ENCODE measurements at regions not wholly inside any gene's neighbourhood (a gene's known extent, or its start where the extent isn't known, plus 50 kb on each side); places are given as distances from the start of the nearest gene placed in this dataset.

DNA sequence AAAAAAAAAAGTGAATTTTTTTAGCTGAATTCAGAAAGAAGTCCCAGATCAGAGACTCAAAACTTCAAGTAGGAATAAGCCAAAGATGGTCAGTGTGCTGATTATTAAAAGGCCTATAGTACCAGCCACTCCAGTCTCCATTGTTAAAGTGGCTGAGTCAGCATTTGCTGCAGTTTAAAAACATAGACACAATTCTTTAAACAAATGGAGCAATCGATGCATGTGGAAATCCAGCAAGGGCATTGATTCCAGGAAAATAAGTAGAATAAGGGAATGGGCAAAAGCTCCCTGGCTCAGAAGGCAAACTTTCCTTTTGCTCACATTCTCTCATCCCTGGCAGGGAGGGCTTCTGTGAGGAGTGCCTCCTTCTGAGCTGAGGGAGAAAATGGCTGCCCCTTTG lies 317.6 kb downstream of the LRIG3 start:
- H3K36me3 ChIP-seq (ENCODE audit: control insufficient read depth in 4 of 4, insufficient read depth in 4 of 4, low read length in 4 of 4), result no peaks in the 10 kb centered on the region
- WGBS, 2 donors, result 83 to 91% methylated on average over 1 of the region's 1 CpG
- H3K27me3 ChIP-seq (ENCODE audit: control insufficient read depth in 3 of 3, insufficient read depth in 3 of 3, low read length in 2 of 3), result no peaks in the 10 kb centered on the region
- no peaks in the 10 kb centered on the region for H3K4me1 ChIP-seq (ENCODE audit: control insufficient read depth in 5 of 5, insufficient read depth in 5 of 5, low read length in 5 of 5)
- TF ChIP-seq, protein P1, sequence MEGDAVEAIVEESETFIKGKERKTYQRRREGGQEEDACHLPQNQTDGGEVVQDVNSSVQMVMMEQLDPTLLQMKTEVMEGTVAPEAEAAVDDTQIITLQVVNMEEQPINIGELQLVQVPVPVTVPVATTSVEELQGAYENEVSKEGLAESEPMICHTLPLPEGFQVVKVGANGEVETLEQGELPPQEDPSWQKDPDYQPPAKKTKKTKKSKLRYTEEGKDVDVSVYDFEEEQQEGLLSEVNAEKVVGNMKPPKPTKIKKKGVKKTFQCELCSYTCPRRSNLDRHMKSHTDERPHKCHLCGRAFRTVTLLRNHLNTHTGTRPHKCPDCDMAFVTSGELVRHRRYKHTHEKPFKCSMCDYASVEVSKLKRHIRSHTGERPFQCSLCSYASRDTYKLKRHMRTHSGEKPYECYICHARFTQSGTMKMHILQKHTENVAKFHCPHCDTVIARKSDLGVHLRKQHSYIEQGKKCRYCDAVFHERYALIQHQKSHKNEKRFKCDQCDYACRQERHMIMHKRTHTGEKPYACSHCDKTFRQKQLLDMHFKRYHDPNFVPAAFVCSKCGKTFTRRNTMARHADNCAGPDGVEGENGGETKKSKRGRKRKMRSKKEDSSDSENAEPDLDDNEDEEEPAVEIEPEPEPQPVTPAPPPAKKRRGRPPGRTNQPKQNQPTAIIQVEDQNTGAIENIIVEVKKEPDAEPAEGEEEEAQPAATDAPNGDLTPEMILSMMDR (IDR thresholded peaks at IDR 0.05; ENCODE audit: control extremely low read depth, extremely low read depth), result no peak
- DNase-seq (no peak), ATAC-seq (ENCODE audit: insufficient read depth, low FRiP score) (no peak)
- no peak overlapping the region for H3K4me3 ChIP-seq
- no peaks in the 10 kb centered on the region for H3K9me3 ChIP-seq (ENCODE audit: control insufficient read depth in 4 of 4, insufficient read depth in 3 of 4, low read length in 3 of 4)
- no peak overlapping the region for H3K27ac ChIP-seq (ENCODE audit: low read depth in 1 of 2, low read length in 1 of 2)
- H3K9ac ChIP-seq (ENCODE audit: insufficient read depth in 1 of 2, low read length in 2 of 2), result no peak overlapping the region

DNA sequence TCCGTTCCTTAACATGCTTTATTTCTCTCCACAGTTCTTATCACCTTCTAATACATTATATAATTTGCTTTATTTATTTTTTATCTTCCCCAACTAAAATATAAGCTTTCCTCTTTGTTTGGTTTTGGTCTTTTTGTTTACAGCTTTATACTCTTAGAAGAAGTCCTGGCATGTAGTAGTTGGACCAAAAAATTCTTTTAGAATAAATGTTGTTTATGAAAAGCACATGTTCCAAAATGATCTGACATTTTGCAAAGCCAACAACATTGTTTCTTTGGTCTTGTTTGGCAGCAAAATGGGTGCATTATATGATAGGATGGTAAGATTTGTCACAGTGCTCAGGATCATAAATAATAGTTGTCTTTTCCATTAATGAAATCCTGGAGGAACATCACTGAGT lies 312.5 kb downstream of the LRIG3 start:
- H3K9me3 ChIP-seq (ENCODE audit: control insufficient read depth in 4 of 4, insufficient read depth in 3 of 4, low read length in 3 of 4), result no peaks in the 10 kb centered on the region
- ATAC-seq (ENCODE audit: insufficient read depth, low FRiP score) (no peak), DNase-seq (no peak)
- 0% methylated on average over 1 of the region's 1 CpG for WGBS, 2 donors
- H3K4me3 ChIP-seq, result no peak overlapping the region
- TF ChIP-seq, protein P1 (IDR thresholded peaks at IDR 0.05; ENCODE audit: control extremely low read depth, extremely low read depth), result no peak
- no peaks in the 10 kb centered on the region for H3K36me3 ChIP-seq (ENCODE audit: control insufficient read depth in 4 of 4, insufficient read depth in 4 of 4, low read length in 4 of 4)
- H3K4me1 ChIP-seq (ENCODE audit: control insufficient read depth in 5 of 5, insufficient read depth in 5 of 5, low read length in 5 of 5), result no peaks in the 10 kb centered on the region
- H3K27me3 ChIP-seq (ENCODE audit: control insufficient read depth in 3 of 3, insufficient read depth in 3 of 3, low read length in 2 of 3), result peaks cover 0 to 2% (median 0%) of the 10 kb centered on the region in 3 donors
- H3K27ac ChIP-seq (ENCODE audit: low read depth in 1 of 2, low read length in 1 of 2), result no peak overlapping the region
- no peak overlapping the region for H3K9ac ChIP-seq (ENCODE audit: insufficient read depth in 1 of 2, low read length in 2 of 2)

DNA sequence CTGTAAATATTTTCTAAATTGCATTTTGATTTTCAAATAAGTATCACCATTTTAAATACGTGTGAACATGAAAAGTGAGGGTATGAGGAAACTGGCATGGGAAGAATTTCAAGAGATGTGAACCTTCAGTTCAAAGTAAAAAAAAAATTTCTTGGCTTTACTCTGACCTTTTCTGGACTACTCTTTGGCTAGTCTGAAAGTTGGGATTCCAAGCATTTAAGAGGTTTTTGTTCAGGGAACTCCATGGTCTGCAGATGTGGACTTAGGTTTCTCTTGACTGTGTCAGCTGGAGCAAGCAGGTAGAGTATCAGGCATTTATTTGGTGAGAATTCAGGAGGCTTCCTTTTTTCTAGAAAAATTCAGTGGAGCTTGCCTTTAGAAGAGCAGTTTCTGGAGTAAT lies 311.6 kb downstream of the LRIG3 start:
- TF ChIP-seq, protein P1 (IDR thresholded peaks at IDR 0.05; ENCODE audit: control extremely low read depth, extremely low read depth), result no peak
- no peaks in the 10 kb centered on the region for H3K4me1 ChIP-seq (ENCODE audit: control insufficient read depth in 5 of 5, insufficient read depth in 5 of 5, low read length in 5 of 5)
- no peak overlapping the region for H3K27ac ChIP-seq (ENCODE audit: low read depth in 1 of 2, low read length in 1 of 2)
- no peaks in the 10 kb centered on the region for H3K36me3 ChIP-seq (ENCODE audit: control insufficient read depth in 4 of 4, insufficient read depth in 4 of 4, low read length in 4 of 4)
- WGBS, 2 donors, result 46 to 86% methylated on average over 1 of the region's 1 CpG
- no peaks in the 10 kb centered on the region for H3K9me3 ChIP-seq (ENCODE audit: control insufficient read depth in 4 of 4, insufficient read depth in 3 of 4, low read length in 3 of 4)
- no peak overlapping the region for H3K4me3 ChIP-seq
- no peak overlapping the region for H3K9ac ChIP-seq (ENCODE audit: insufficient read depth in 1 of 2, low read length in 2 of 2)
- no peak for ATAC-seq (ENCODE audit: insufficient read depth, low FRiP score)
- H3K27me3 ChIP-seq (ENCODE audit: control insufficient read depth in 3 of 3, insufficient read depth in 3 of 3, low read length in 2 of 3), result peaks cover 0 to 2% (median 0%) of the 10 kb centered on the region in 3 donors
- no peak for DNase-seq

DNA sequence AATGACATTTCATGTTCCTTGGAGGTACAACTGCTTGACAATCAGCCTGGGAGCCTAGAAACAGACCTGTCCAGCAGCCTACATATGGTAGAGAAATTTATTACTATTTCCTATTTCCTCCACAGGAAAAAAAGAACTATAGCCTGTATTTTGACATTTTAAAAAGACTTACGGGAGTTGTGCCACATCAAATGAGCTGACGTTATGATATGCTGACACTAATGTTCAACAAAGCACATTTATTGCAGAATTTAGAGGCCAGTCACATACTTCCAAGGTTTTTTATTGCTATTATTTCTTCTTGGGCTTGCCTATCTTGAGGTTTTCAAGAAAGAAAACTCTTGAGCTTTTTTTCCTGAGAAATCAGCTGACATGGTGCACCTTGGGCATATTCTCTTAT lies 305.3 kb downstream of the LRIG3 start:
- peak in 2 of 3 donors; percentile 57 to 78 for DNase-seq
- TF ChIP-seq, protein P1 (IDR thresholded peaks at IDR 0.05; ENCODE audit: control extremely low read depth, extremely low read depth), result no peak
- Histone ChIP-seq H3K27ac (ENCODE audit: low read depth in 1 of 2, low read length in 1 of 2) (no peak overlapping the region), H3K9ac (ENCODE audit: insufficient read depth in 1 of 2, low read length in 2 of 2) (no peak overlapping the region), H3K4me3 (no peak overlapping the region), H3K4me1 (ENCODE audit: control insufficient read depth in 5 of 5, insufficient read depth in 5 of 5, low read length in 5 of 5) (no peaks in the 10 kb centered on the region), H3K36me3 (ENCODE audit: control insufficient read depth in 4 of 4, insufficient read depth in 4 of 4, low read length in 4 of 4) (no peaks in the 10 kb centered on the region), H3K9me3 (ENCODE audit: control insufficient read depth in 4 of 4, insufficient read depth in 3 of 4, low read length in 3 of 4) (no peaks in the 10 kb centered on the region), H3K27me3 (ENCODE audit: control insufficient read depth in 3 of 3, insufficient read depth in 3 of 3, low read length in 2 of 3) (peaks cover 0 to 2% (median 2%) of the 10 kb centered on the region in 3 donors)
- WGBS, 2 donors, result 18 to 45% methylated on average over 2 of the region's 2 CpGs
- no peak for ATAC-seq (ENCODE audit: insufficient read depth, low FRiP score)

Data from lung (tissue), 11 donors.